Fibroblast of lung (primary cell): ENCODE measurements at regions not wholly inside any gene's neighbourhood (a gene's known extent, or its start where the extent isn't known, plus 50 kb on each side); places are given as distances from the start of the nearest gene placed in this dataset.
A peak's percentile ranks its signal among the peaks of the same experiment; 100 is the strongest.
"Not testable (repeated sequence)": the region's sequence is repeated elsewhere in the genome, so short reads cannot be mapped to it uniquely, and the experiment has no call there.

ENCODE experiments used
- DNase-seq, 2 donors: peaks; one replicate each; pipeline versions ENCODE4 v3.0.0 to v3.0.0-alpha.2; 2010; ENCODE audit warnings: low read depth in 2 of 2
- H2AFZ ChIP-seq: 2 replicates; pipeline ENCODE4 v1.5.1; 2012; ENCODE audit warnings: low read length, control low read depth, inconsistent platforms
- H3K27ac ChIP-seq: 2 replicates; pipeline ENCODE4 v1.5.1; 2011; ENCODE audit warnings: low read length, control low read depth; ENCODE audit not compliant: insufficient read depth
- H3K27me3 ChIP-seq: 2 replicates; pipeline ENCODE4 v1.5.1; 2011; ENCODE audit warnings: mild to moderate bottlenecking, low read length; ENCODE audit not compliant: control insufficient read depth, insufficient read depth
- H3K36me3 ChIP-seq: 2 replicates; pipeline ENCODE4 v1.5.1; 2011; ENCODE audit warnings: low read length; ENCODE audit not compliant: control insufficient read depth, insufficient read depth
- H3K4me1 ChIP-seq: 2 replicates; pipeline ENCODE4 v1.5.1; 2011; ENCODE audit warnings: low read length; ENCODE audit not compliant: control insufficient read depth, insufficient read depth; ENCODE audit errors: extremely low read depth
- H3K4me2 ChIP-seq: 2 replicates; pipeline ENCODE4 v1.5.1; 2011; ENCODE audit warnings: low read length, control low read depth; ENCODE audit not compliant: insufficient read depth; ENCODE audit errors: extremely low read depth
- H3K4me3 ChIP-seq, 4 experiments: fragments of 200-600 bp in 1 of 4; sonication (generic) in 1 of 4; replicated peaks in 1 of 4; 2 replicates each; pipeline ENCODE4 v1.5.1; 2011 to 2016; ENCODE audit warnings: low read length in 4 of 4, low read depth in 3 of 4, mild to moderate bottlenecking in 3 of 4, control low read depth in 2 of 4, inconsistent platforms in 1 of 4, mixed read lengths in 1 of 4; ENCODE audit not compliant: insufficient read depth in 1 of 4; ENCODE audit errors: control extremely low read depth in 1 of 4
- H3K79me2 ChIP-seq: 2 replicates; pipeline ENCODE4 v1.5.1; 2012; ENCODE audit warnings: mild to moderate bottlenecking, low read length, inconsistent platforms; ENCODE audit not compliant: control insufficient read depth, insufficient read depth
- H3K9ac ChIP-seq: 2 replicates; pipeline ENCODE4 v1.5.1; 2011; ENCODE audit warnings: mild to moderate bottlenecking, low read length, control low read depth; ENCODE audit not compliant: insufficient read depth
- H3K9me3 ChIP-seq: 2 replicates; pipeline ENCODE4 v1.5.1; 2012; ENCODE audit warnings: low read depth, low read length; ENCODE audit not compliant: control insufficient read depth, insufficient read depth
- H4K20me1 ChIP-seq: 2 replicates; pipeline ENCODE4 v1.5.1; 2011; ENCODE audit warnings: low read length; ENCODE audit not compliant: control insufficient read depth, insufficient read depth; ENCODE audit errors: extremely low read depth

GRCh38 chr16:21509437-21510086 is 89.8 kb upstream of the METTL9 start:
- Histone ChIP-seq H3K4me1 (peaks cover 19% of the 10 kb centered on the region), H3K79me2 (peaks cover 82% of the 10 kb centered on the region)
- H2AFZ ChIP-seq, H3K9ac ChIP-seq, H3K27ac ChIP-seq, H3K4me2 ChIP-seq, H3K36me3 ChIP-seq, H4K20me1 ChIP-seq, H3K4me3 ChIP-seq, H3K9me3 ChIP-seq, H3K27me3 ChIP-seq, DNase-seq: not testable (repeated sequence)

DNA sequence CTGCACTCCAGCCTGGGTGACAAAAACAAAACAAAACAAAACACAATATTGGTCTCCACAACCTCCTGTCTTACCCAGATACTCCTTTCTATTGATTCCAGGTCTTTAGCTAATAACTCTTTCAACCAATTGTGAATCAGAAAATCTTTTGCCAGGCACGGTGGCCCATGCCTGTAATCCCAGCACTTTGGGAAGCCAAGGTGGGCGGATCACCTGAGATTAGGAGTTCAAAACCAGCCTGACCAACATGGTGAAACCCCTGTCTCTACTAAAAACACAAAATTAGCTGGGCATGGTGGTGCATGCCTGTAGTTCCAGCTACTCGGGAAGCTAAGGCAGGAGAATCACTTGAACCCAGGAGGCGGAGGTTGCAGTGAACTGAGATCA is 88.5 kb upstream of the METTL9 start:
- H4K20me1 ChIP-seq, H3K9me3 ChIP-seq, H3K4me3 ChIP-seq, H3K27ac ChIP-seq, H3K36me3 ChIP-seq, H3K4me2 ChIP-seq, H3K9ac ChIP-seq, DNase-seq, H2AFZ ChIP-seq, H3K27me3 ChIP-seq: not testable (repeated sequence)
- Histone ChIP-seq H3K4me1 (peaks cover 20% of the 10 kb centered on the region), H3K79me2 (peaks cover 89% of the 10 kb centered on the region)

GRCh38 chr16:21511315-21512210 is 87.8 kb upstream of the METTL9 start:
- Histone ChIP-seq H3K79me2 (peaks cover 92% of the 10 kb centered on the region), H3K4me2 (peak overlapping the region; percentile 35), H3K4me1 (peaks cover 20% of the 10 kb centered on the region), H3K27ac (peak overlapping the region; percentile 76)
- H3K36me3 ChIP-seq, H3K9me3 ChIP-seq, H3K4me3 ChIP-seq, H3K27me3 ChIP-seq, H2AFZ ChIP-seq, H4K20me1 ChIP-seq, H3K9ac ChIP-seq: not testable (repeated sequence)
- DNase-seq, result peak; percentile 53 to 75

DNA sequence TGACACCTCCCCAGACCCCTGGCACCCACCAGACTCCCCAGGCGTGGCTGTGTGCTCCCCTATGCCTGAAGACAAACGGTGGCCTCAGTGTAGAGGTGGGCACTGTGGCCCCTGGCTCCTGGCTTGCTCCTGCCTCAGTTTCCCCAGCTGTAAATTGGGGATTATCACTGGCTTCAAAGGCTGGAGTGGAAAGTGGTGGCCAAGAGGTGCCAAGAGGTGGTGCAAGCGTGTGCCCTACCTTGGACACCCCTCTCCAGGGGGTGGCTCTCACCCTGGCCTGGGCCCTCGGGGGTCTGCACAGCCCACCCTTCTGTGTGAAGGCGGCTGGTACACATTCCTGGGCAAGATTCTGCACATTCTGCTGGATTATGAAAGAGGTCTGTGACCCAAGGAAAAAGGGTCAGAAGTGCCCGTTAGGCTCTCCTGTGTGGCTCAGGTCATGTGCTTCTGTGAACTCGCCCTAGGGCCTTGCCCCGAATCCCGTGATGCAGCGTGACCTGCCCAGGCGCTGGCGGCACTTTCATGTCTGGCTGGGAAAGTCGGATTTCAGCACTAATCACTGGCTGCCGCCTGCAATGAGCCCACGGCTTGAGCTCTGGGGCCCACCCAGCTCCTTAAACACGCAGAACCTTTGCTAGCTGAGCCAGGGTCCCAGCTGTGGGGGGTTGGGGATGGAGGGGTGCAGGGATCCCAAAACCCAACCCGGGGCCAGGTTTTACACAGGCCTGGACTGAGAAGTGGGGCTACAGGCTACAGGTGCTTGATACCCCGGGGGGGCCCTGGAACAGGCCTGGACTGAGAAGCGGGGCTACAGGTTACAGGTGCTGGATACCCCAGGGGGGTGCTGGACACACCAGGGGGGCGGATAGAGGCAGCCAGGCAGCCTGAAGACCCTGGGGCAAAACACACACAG is 86.8 kb upstream of the METTL9 start:
- DNase-seq, H3K36me3 ChIP-seq, H2AFZ ChIP-seq, H3K27me3 ChIP-seq, H3K9ac ChIP-seq, H3K4me3 ChIP-seq, H3K9me3 ChIP-seq, H4K20me1 ChIP-seq, H3K4me2 ChIP-seq: not testable (repeated sequence)
- Histone ChIP-seq H3K79me2 (peaks cover 88% of the 10 kb centered on the region), H3K4me1 (peaks cover 20% of the 10 kb centered on the region), H3K27ac (peak overlapping the region; percentile 76)

DNA sequence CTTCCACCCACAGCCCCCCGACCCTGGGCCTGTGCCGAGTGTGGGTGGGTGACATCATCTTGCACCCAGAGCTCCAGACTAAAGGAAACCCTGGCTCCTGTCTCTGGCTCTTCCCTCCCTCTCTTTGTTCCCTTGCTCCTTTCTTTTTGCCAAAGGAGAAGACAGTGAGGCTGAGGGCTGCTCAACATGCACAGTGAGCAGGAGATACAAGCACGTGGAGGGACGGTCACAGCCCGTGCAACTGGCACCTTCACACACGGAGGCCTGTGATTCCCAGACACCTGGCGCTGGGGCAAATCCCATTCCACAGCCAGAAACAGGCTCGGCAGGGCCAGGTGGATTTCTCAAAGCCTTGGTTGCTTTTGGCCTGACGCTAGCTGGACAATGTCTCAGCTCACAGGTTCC is 86.0 kb upstream of the METTL9 start:
- peak in 1 of 2 donors; percentile 30 for DNase-seq
- not testable (repeated sequence) for H3K27ac ChIP-seq, H3K4me2 ChIP-seq

DNA sequence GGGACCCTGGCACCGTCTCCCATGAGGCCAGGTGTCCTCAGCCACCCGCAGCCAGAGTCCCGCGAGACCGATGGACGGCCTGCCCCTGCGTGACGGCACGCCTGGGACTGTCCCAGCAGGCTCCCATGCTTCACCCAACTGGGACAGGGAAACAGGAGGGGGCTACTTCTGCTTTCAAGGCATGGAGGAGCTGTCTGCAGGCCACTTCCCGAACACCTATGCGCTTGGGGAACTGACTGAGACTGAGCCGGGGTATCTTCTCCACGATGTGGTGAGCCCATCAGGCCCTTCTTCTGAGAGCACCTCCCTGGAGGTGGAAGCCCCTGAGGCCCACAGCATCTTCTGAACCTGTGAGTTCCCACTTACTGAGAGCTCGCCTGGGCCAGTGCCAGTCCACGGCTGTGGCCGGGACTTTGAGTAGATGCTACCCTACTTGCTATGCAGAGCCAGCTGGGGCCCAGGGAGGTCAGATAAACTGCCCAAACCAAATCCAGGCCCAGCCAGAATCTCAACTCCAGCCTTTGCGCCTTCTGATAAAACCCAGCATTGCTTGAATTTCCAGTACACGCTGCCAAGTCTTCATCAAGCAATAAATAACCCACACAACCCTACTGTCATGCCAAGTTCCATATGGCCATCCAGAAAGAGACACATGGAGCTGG is 85.4 kb upstream of the METTL9 start:
- H3K36me3 ChIP-seq, H4K20me1 ChIP-seq, H3K4me3 ChIP-seq, H3K27ac ChIP-seq, H3K27me3 ChIP-seq, H3K9me3 ChIP-seq, H3K9ac ChIP-seq, H2AFZ ChIP-seq: not testable (repeated sequence)
- DNase-seq, result peak; percentile 34 to 38
- peaks cover 22% of the 10 kb centered on the region for H3K4me1 ChIP-seq
- H3K4me2 ChIP-seq, result peak overlapping the region; percentile 59
- peaks cover 83% of the 10 kb centered on the region for H3K79me2 ChIP-seq

More for the DNA sequence above, 86.0 kb upstream of the METTL9 start:
- not testable (repeated sequence) for H3K4me3 ChIP-seq, H3K9ac ChIP-seq, H2AFZ ChIP-seq, H3K36me3 ChIP-seq, H3K27me3 ChIP-seq, H4K20me1 ChIP-seq, H3K9me3 ChIP-seq
- Histone ChIP-seq H3K79me2 (peaks cover 86% of the 10 kb centered on the region), H3K4me1 (peaks cover 22% of the 10 kb centered on the region)
